ENCODE measurements at regions not wholly inside any gene's neighbourhood (a gene's known extent, or its start where the extent isn't known, plus 50 kb on each side); places are given as distances from the start of the nearest gene placed in this dataset.

- Histone ChIP-seq H3K27ac (ENCODE audit: low read depth, low read length) (no peak overlapping the region), H3K36me3 (ENCODE audit: low read length) (no peaks in the 10 kb centered on the region)
These were observed 101.0 kb upstream of the NFIA start for GRCh38 chr1:60981357-60981756.

GRCh38 chr1:60978421-60979357, 103.7 kb upstream of the NFIA start:
- no peaks in the 10 kb centered on the region for H3K27me3 ChIP-seq (ENCODE audit: low read length)
- no peaks in the 10 kb centered on the region for H3K79me2 ChIP-seq (ENCODE audit: insufficient read depth, low read length)
- no peaks in the 10 kb centered on the region for H3K36me3 ChIP-seq (ENCODE audit: low read length)
- H4K20me1 ChIP-seq (ENCODE audit: low read depth, low read length), result no peaks in the 10 kb centered on the region
- TF ChIP-seq EZH2phosphoT487 (conservative IDR thresholded peaks at IDR 0.05; ENCODE audit: low read length) (no peak), CTCF (IDR thresholded peaks at IDR 0.05; ENCODE audit: insufficient read depth, low read length, poor library complexity, severe bottlenecking) (peak; percentile 64)
- H3K9me3 ChIP-seq (ENCODE audit: insufficient read depth, low read length), result no peaks in the 10 kb centered on the region
- no peaks in the 10 kb centered on the region for H3K9me2 ChIP-seq (replicated peaks; ENCODE audit: insufficient read depth, low read length)
- no peak overlapping the region for H3K4me3 ChIP-seq (ENCODE audit: insufficient read depth, low read length, poor library complexity, severe bottlenecking)
- H3F3A ChIP-seq (ENCODE audit: insufficient read depth), result no peaks in the 10 kb centered on the region
- H2AFZ ChIP-seq (ENCODE audit: low read depth, low read length, severe bottlenecking), result no peak overlapping the region
- no peak overlapping the region for H3K4me2 ChIP-seq (ENCODE audit: low read depth, low read length, poor library complexity, severe bottlenecking)
- H3K9ac ChIP-seq (ENCODE audit: low read length), result no peak overlapping the region
- H3K27ac ChIP-seq (ENCODE audit: low read depth, low read length), result no peak overlapping the region

More at GRCh38 chr1:60981357-60981756, 101.0 kb upstream of the NFIA start:
- Histone ChIP-seq H2AFZ (ENCODE audit: low read depth, low read length, severe bottlenecking) (no peak overlapping the region), H3K9ac (ENCODE audit: low read length) (no peak overlapping the region), H3K27me3 (ENCODE audit: low read length) (no peaks in the 10 kb centered on the region), H4K20me1 (ENCODE audit: low read depth, low read length) (no peaks in the 10 kb centered on the region), H3K4me3 (ENCODE audit: insufficient read depth, low read length, poor library complexity, severe bottlenecking) (no peak overlapping the region), H3F3A (ENCODE audit: insufficient read depth) (no peaks in the 10 kb centered on the region), H3K9me2 (replicated peaks; ENCODE audit: insufficient read depth, low read length) (no peaks in the 10 kb centered on the region), H3K4me2 (ENCODE audit: low read depth, low read length, poor library complexity, severe bottlenecking) (no peak overlapping the region), H3K79me2 (ENCODE audit: insufficient read depth, low read length) (no peaks in the 10 kb centered on the region), H3K9me3 (ENCODE audit: insufficient read depth, low read length) (no peaks in the 10 kb centered on the region)
- no peak for TF ChIP-seq EZH2phosphoT487 (conservative IDR thresholded peaks at IDR 0.05; ENCODE audit: low read length)
- no peak for TF ChIP-seq CTCF (IDR thresholded peaks at IDR 0.05; ENCODE audit: insufficient read depth, low read length, poor library complexity, severe bottlenecking)

GRCh38 chr1:60977661-60978060, 104.7 kb upstream of the NFIA start:
- Histone ChIP-seq H4K20me1 (ENCODE audit: low read depth, low read length) (no peaks in the 10 kb centered on the region), H2AFZ (ENCODE audit: low read depth, low read length, severe bottlenecking) (no peak overlapping the region), H3K4me2 (ENCODE audit: low read depth, low read length, poor library complexity, severe bottlenecking) (no peak overlapping the region), H3K36me3 (ENCODE audit: low read length) (no peaks in the 10 kb centered on the region), H3K27me3 (ENCODE audit: low read length) (no peaks in the 10 kb centered on the region), H3F3A (ENCODE audit: insufficient read depth) (no peaks in the 10 kb centered on the region), H3K9me3 (ENCODE audit: insufficient read depth, low read length) (no peaks in the 10 kb centered on the region), H3K4me3 (ENCODE audit: insufficient read depth, low read length, poor library complexity, severe bottlenecking) (no peak overlapping the region), H3K79me2 (ENCODE audit: insufficient read depth, low read length) (no peaks in the 10 kb centered on the region), H3K9ac (ENCODE audit: low read length) (no peak overlapping the region), H3K9me2 (replicated peaks; ENCODE audit: insufficient read depth, low read length) (no peaks in the 10 kb centered on the region), H3K27ac (ENCODE audit: low read depth, low read length) (no peak overlapping the region)
- TF ChIP-seq CTCF (IDR thresholded peaks at IDR 0.05; ENCODE audit: insufficient read depth, low read length, poor library complexity, severe bottlenecking) (no peak), EZH2phosphoT487 (conservative IDR thresholded peaks at IDR 0.05; ENCODE audit: low read length) (no peak)

Data from SU-DHL-6 (cell line).